GM18873 (cell line): ENCODE measurements at regions not wholly inside any gene's neighbourhood (a gene's known extent, or its start where the extent isn't known, plus 50 kb on each side); places are given as distances from the start of the nearest gene placed in this dataset.
"Not testable (repeated sequence)": the region's sequence is repeated elsewhere in the genome, so short reads cannot be mapped to it uniquely, and the experiment has no call there.

Source experiments
- ATAC-seq: cut with Tn5 transposase; IDR thresholded peaks from one replicate; pipeline ENCODE4 v1.9.1; 2021; ENCODE audit warnings: mild to moderate bottlenecking, moderate library complexity, moderate number of reproducible peaks; ENCODE audit not compliant: unreplicated experiment, low FRiP score

DNA sequence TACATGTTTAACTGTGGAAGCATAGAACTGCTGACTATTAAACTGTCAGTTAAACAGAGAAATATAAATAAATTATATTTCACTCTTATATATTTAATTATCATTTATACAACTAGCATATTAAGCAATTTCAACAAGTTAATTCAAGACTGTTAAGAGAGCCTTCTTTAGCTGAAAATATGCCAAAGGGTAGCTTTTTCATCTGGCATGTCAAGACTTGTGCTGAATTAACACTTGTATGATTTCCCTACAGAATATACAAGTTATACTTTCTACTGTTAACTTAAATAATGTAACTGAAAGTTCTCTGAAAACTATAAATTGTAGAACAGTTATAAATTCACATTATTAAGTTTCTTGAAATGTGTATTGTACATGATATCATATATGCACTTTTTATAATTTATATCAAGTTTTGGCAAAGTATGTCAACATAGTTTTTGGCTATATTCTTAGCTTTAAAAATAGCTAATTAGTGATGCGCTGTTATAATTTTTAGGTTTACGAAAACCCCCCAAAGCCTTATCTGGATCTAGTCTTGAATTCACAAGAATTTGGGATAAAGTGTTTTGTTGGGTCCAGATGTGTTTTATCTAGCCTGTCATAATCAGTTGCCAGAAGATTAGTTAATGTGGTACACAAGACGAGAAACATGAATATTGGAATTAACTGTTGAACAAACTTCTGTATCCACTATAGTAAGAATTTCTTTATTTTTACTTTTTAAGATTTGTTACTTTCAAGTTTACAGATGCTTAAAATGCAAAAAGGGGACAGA is 231.1 kb upstream of the FOXP2 start:
- no peak for ATAC-seq

GRCh38 chr7:114182837-114183236 is 231.8 kb upstream of the FOXP2 start:
- ATAC-seq = no peak

DNA sequence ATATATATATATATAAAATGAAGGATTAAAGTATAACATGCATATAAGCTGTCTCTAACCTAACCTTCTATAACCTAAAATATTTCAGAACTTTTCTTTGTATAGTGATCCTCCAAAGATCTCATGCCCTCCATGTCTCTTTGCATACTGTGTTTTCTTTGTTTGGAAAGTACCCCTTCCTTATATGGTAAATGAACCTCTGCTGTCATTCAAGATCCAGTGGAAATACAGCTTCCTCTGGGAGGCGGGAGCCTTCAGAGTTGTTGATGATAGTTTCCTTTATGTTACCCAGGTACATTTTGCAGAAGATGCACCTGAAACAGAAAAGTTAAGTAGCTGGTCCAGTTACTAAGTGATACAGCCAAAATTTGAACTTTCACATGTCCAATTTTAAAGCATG is 233.3 kb upstream of the FOXP2 start:
- ATAC-seq = no peak

DNA sequence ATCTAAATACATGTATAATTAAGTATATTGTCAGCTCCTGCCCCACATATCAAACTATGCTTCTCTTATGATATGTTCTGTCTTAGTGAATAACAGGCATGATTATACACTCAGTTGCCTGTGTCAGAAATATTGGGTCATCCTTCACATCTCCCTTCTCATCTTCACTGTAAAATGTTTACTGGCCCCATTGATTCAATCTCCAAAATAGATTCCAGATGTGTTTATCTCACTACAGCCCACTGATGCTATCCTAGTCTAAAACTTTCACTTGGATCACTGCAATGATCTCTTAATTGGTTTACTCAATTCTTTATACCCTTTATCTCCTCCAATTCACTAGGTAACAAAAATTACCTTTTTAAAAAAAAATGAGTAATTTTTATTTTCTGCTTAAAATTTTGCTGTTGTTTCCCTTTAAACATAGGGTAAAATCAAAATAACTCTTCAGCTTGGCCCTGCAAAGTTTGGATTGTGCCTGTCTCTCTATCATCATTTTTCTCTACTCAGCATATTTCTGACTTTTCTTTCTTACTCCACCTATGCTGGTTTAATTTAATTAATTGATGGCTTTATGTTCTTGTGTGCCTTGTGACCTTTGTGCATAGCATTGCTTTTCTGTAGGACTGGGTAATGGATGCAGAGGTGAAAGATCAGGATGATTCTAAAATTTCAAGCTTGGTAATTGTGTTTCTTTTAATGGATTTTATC is 233.9 kb upstream of the FOXP2 start:
- no peak for ATAC-seq

DNA sequence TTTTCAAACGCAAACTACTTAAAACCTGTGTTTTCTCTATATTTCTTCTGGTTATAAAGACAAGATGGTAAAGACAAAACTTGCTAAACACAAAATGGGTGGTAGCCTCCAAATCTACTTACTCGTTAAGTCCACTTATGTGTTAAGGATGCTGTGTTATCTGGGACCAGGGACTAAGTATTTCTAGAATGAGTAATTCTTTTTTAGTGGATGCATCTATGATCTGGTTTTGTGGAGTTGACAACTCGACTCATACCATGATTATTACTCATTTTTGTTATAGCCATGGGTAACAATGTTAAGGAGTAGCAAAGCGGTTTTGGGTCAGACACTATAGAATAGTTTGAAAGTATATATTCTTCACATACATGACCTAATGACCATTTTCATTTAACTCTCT is 239.5 kb upstream of the FOXP2 start:
- no peak for ATAC-seq

GRCh38 chr7:114173170-114173890 is 241.3 kb upstream of the FOXP2 start:
- no peak for ATAC-seq

- not testable (repeated sequence) for ATAC-seq
Measured at GRCh38 chr7:114169389-114169788, 245.2 kb upstream of the FOXP2 start.

GRCh38 chr7:114160925-114161324 is 242.1 kb upstream of the PPP1R3A start:
- no peak for ATAC-seq

DNA sequence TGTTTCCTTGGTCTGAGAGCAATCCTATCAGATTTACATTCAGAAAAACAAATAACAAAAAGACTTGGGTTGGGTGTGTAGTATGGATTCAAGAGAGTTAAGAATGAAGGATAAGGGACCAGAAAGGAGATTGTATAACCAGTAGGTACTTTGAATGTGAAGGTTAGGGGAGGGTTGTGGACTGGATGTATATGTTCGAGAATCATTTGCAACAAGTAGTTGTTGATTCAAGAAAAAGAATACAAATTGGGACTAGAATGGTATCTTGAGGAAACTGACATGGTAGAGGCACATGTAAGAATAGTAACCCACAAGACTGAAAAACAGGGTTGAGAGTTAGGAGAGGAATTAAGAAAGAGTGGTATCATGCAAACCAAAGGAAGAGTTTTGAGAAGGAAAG is 240.0 kb upstream of the PPP1R3A start:
- no peak for ATAC-seq

DNA sequence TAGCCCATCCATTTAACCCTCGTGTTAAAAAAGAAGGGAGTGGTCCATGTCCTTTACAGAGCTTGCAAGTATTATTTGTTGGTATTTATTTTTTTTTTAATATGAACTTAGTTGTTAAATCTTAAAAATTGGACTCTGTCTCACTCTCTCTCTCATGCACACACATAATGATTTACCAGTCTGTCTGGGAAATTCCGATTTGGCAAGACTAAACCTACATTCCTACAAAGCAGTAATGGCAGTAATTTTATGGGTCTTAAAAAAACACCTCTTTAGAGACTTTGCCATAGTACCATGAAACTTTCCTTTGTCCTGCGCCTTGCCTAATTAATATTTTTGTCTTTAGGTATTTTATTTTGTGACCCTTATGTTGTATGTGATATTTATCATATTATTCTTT is 239.5 kb upstream of the PPP1R3A start:
- no peak for ATAC-seq

DNA sequence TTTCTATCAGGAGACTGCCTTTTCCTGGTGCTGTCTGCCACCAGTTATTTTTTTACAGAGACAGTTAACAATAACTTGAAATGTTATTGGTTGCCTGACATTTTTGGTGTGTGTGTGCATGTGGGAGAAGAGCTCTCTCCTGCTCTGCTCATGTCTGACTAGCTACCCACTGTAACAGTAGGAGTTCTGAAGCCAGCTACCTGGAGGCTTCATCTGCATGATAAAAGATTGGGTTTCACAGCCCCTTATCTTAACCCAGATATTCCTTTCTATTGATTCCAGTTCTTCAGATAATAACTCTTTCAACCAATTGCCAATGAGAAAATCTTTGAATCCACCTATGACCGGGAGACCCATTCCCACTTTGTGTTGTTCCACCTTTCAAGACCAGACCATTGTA is 237.4 kb upstream of the PPP1R3A start:
- no peak for ATAC-seq

- ATAC-seq = no peak
Measured at GRCh38 chr7:114155116-114156110, 236.6 kb upstream of the PPP1R3A start.

DNA sequence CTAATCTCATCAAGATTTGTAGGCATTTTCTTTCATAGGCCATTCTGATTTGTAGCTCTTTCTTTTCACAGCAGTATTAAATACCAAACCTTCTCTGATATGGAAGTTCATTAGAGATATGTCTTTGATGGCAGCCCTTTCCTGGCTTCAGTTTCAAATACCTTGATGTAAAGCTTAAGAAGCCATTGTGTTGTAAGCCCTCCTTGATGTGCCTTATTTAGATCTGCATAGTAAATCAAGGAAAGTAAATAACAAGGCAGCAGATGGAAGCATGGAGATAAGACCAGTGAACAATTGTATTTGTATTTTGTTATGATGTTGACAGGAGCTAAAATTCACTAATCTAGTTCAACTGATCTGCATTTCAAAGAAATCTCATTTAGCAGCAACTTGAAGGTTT is 234.9 kb upstream of the PPP1R3A start:
- no peak for ATAC-seq

DNA sequence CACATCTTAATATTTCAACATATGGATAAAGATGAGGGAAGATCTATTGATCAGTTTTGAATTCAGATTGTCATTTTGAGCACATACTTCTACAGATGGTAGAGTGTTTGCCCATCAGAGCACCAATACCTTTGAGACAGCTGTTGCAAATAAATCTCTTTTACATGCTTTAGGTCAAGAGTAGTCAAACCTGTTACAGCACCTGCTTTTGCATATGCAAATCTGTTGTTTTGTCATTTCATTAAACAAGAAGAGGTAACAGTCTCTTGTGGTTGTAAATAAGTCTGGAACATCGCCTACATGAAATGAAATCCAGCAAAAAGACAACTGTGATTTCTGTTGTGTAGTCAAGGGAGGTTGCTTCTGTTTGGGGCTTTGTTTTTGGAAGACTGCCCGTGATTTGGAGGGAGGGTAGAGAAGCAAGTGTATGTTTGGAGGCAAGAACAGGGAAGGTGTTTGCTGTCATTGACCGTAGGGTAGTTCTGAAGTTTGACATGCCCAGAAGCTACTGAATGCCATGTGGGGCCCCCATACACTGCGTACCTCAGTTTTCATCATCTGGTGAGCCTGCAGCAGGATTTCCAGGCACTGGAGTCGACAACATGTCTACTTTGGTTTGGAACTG is 233.6 kb upstream of the PPP1R3A start:
- no peak for ATAC-seq

DNA sequence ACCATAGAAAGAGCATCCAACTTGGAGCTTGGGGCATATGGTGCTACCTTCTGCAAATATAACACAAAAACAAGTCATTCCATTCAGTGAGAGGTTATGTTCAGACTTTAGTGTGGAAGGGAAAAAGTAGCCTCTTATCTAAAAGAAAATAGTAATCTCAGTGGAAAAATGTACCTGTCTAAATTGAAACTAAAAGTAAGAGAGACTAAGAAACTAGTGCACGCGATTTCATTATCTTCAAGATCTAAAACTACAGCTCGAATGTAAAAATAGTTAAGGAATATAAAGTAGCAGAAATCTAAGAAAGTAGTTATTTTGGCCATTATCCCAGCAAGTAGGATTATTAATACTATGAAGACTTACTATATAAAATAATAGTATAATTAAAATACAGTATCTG is 233.0 kb upstream of the PPP1R3A start:
- no peak for ATAC-seq

GRCh38 chr7:114150689-114151088 is 231.9 kb upstream of the PPP1R3A start:
- ATAC-seq = no peak

DNA sequence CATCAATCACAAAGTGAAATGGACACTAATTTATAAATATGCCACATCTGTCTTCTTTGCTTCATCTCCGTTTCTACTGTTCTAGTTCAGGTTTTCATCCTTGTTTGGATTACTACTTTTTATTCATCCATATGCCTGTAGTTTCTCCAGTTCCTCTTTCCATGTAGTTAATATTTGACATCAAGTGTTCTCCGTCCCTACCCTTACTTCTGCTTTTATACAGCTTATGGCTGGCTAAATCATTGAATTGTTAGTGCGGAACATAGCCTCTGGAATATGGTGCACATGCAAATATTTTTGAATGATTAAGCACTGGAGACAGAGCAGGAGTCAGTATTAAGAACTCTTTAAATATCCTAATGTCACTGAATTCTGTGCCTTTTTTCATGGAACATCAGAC is 230.0 kb upstream of the PPP1R3A start:
- ATAC-seq = no peak

DNA sequence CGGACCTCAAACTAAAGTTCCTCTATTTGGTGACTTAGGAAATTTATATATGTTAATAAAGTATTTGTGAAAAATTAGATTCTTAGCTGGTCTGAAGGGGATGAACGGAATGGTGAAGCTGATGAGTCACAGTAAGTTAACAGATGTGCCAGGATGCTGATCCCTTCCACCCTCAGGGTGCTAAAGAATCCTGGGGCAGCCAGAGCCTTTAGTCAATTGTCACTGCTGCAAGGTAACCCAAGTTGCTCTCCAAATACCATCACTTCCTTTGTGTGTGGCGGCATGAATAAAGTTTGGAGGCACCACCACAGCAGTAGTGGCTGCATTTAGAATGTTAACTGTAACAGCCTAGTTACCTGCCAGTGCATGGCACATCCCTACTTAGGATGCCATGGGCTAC is 222.6 kb upstream of the PPP1R3A start:
- ATAC-seq = no peak

DNA sequence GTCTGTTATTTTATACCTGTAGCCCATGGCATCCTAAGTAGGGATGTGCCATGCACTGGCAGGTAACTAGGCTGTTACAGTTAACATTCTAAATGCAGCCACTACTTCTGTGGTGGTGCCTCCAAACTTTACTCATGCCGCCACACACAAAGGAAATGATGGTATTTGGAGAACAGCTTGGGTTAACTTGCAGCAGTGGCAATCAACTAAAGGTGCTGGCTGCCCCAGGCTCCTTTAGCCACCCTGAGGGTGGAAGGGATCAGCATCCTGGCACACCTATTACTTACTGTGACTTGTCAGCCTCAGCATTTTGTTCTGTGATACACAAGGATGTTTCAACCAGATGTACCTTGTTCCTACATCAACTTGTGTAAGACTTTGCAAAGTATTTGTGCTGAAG is 221.8 kb upstream of the PPP1R3A start:
- ATAC-seq = no peak

GRCh38 chr7:114139690-114140089 is 220.9 kb upstream of the PPP1R3A start:
- not testable (repeated sequence) for ATAC-seq
